Suprapubic skin (tissue), 4 donors: ENCODE measurements at regions not wholly inside any gene's neighbourhood (a gene's known extent, or its start where the extent isn't known, plus 50 kb on each side); places are given as distances from the start of the nearest gene placed in this dataset.

ENCODE experiments used
- EP300 ChIP-seq: sonication (generic); formaldehyde crosslinking; IDR thresholded peaks from one replicate; pipeline ENCODE4 v1.6.1; 2017; ENCODE audit warnings: antibody characterized with exemption
- POLR2A ChIP-seq, 2 donors: fragments of 450-650 bp; IDR thresholded peaks; one replicate each; pipeline ENCODE4 v1.6.1; 2017; ENCODE audit warnings: antibody characterized with exemption in 2 of 2, mild to moderate bottlenecking in 2 of 2, moderate library complexity in 2 of 2
- POLR2AphosphoS5 ChIP-seq, 3 donors: sonication (generic); formaldehyde crosslinking; IDR thresholded peaks; one replicate each; pipeline ENCODE4 v1.6.1; 2017; ENCODE audit warnings: antibody characterized with exemption in 3 of 3

DNA sequence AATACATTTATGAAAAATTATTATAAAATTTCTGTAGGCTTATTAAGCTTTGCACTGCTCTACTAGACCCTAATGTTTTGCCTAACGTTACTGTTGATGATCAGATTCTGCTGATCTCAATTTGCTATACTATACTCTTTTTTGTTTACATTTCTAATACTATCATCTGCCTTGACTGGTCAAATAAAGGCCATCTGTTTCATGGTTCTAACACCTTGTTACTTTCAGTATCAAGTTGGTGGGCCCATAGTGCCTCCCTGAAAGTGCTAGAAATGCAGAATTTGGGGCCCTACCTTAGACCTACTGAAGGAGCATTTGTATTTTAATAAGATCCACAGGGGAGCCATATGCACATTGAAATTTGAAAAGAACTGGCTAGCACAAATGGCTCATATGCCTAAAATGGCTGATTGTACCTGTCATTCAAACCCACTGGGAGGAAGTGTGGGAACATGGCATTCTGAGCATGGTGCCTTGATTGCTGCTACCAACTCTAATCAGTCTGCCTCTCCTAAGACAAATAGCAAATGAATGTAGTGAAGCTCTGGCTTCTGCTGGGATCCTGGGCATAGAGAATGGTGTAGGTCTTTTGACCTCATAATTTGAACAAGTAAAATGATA lies 199.1 kb upstream of the BTBD3 start:
- TF ChIP-seq POLR2A (IDR thresholded peaks at IDR 0.05) (no peak), EP300 (no peak), POLR2AphosphoS5 (IDR thresholded peaks at IDR 0.05) (no peak)
